ENCODE measurements at regions not wholly inside any gene's neighbourhood (a gene's known extent, or its start where the extent isn't known, plus 50 kb on each side); places are given as distances from the start of the nearest gene placed in this dataset.
A peak's percentile ranks its signal among the peaks of the same experiment; 100 is the strongest.

DNA sequence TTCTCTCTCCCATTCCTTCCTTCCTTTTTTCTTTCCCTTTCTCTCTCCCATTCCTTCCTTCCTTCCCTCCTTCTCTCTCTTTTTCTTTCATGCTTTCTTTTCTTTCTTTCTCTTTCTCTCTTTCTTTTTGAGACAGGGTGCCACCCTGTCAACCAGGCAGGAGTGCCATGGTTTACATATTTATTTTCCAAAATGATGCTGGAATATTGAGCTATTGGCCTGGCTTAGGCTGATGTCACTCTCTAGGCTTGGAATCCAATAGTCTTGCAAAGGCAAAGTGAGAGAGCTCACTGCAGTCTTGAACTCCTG lies 159.1 kb downstream of the BAMBI start:
- TF ChIP-seq POLR2A (IDR thresholded peaks at IDR 0.05) (no peak), EP300 (IDR thresholded peaks at IDR 0.05) (no peak), POLR2AphosphoS5 (IDR thresholded peaks at IDR 0.05) (no peak)
- TF ChIP-seq, protein P1, sequence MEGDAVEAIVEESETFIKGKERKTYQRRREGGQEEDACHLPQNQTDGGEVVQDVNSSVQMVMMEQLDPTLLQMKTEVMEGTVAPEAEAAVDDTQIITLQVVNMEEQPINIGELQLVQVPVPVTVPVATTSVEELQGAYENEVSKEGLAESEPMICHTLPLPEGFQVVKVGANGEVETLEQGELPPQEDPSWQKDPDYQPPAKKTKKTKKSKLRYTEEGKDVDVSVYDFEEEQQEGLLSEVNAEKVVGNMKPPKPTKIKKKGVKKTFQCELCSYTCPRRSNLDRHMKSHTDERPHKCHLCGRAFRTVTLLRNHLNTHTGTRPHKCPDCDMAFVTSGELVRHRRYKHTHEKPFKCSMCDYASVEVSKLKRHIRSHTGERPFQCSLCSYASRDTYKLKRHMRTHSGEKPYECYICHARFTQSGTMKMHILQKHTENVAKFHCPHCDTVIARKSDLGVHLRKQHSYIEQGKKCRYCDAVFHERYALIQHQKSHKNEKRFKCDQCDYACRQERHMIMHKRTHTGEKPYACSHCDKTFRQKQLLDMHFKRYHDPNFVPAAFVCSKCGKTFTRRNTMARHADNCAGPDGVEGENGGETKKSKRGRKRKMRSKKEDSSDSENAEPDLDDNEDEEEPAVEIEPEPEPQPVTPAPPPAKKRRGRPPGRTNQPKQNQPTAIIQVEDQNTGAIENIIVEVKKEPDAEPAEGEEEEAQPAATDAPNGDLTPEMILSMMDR (IDR thresholded peaks at IDR 0.05), result no peak
- intact Hi-C loops (cut with DNase I; ENCODE audit: low total_unique reads), result no loop called here

DNA sequence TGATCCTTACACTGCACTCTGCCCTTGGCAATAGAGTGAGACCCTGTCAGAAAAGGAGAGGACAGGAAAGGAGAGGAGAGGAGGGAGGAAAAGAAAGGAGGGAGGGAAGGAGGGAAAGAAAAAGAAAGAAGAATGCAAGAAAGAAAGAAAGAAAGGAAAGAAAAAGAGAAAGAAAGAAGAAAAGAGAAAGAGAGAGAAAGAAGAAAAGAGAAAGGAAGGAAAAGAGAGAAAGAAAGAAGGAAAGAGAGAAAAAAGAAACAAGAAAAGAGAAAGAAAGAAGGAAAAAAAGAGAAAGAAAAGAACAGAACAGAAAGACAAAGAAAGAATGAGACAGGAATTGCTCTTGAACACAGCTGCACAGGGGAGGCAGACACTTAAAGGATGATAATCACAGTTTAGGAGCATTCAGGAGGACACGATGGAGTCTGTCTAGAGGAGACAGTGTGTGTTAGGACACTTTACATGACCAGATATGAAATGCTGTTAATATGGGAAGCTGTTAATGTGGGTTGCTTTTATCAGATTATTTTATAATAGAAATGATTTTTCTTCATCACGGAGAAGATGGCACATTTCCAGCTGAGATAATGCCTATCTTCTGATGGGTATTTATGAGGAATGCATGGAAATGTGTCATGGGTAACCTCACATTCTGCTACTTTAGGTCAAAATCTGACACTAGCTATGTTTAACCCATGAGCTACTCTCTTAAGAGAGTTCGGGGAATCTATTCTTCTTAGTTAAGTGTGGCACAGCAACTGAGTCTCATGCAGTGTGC lies 160.5 kb downstream of the BAMBI start:
- H3K9me3 ChIP-seq, result no peaks in the 10 kb centered on the region
- no peaks in the 10 kb centered on the region for H3K27me3 ChIP-seq
- no peak for DNase-seq
- intact Hi-C loops (cut with DNase I; ENCODE audit: low total_unique reads), result no loop called here
- no peak for TF ChIP-seq POLR2A (IDR thresholded peaks at IDR 0.05)
- TF ChIP-seq POLR2AphosphoS5 (IDR thresholded peaks at IDR 0.05), result no peak
- TF ChIP-seq, protein P1 (IDR thresholded peaks at IDR 0.05), result no peak
- TF ChIP-seq EP300 (IDR thresholded peaks at IDR 0.05), result no peak
- no peaks in the 10 kb centered on the region for H3K36me3 ChIP-seq
- H3K4me1 ChIP-seq, result peaks cover 0 to 19% (median 10%) of the 10 kb centered on the region in 4 donors
- WGBS, 5 donors, result 70 to 77% (median 72%) methylated on average over 3 of the region's 3 CpGs
- H3K4me3 ChIP-seq, result no peak overlapping the region
- no peak overlapping the region for H3K27ac ChIP-seq

More for the DNA sequence above, 159.1 kb downstream of the BAMBI start:
- no peaks in the 10 kb centered on the region for H3K27me3 ChIP-seq
- no peak overlapping the region for H3K4me3 ChIP-seq
- H3K4me1 ChIP-seq, result peaks cover 0 to 14% (median 10%) of the 10 kb centered on the region in 4 donors
- H3K36me3 ChIP-seq, result no peaks in the 10 kb centered on the region
- no peak overlapping the region for H3K27ac ChIP-seq
- H3K9me3 ChIP-seq, result no peaks in the 10 kb centered on the region
- no peak for DNase-seq

- DNase-seq, result peak; percentile 37 to 43
- Histone ChIP-seq H3K36me3 (no peaks in the 10 kb centered on the region), H3K27ac (no peak overlapping the region), H3K4me1 (peaks cover 0 to 19% (median 10%) of the 10 kb centered on the region in 4 donors), H3K4me3 (no peak overlapping the region), H3K27me3 (no peaks in the 10 kb centered on the region), H3K9me3 (peaks cover 0 to 2% (median 0%) of the 10 kb centered on the region in 4 donors)
- intact Hi-C loops (cut with DNase I; ENCODE audit: low total_unique reads), result no loop called here
- TF ChIP-seq POLR2AphosphoS5 (IDR thresholded peaks at IDR 0.05) (peak in 2 of 3 donors; percentile 67 to 69), POLR2A (IDR thresholded peaks at IDR 0.05) (no peak)
- 9 to 39% (median 30%) methylated on average over 2 of the region's 2 CpGs for WGBS, 5 donors
These were observed 161.6 kb downstream of the BAMBI start for GRCh38 chr10:28838908-28839307.

DNA sequence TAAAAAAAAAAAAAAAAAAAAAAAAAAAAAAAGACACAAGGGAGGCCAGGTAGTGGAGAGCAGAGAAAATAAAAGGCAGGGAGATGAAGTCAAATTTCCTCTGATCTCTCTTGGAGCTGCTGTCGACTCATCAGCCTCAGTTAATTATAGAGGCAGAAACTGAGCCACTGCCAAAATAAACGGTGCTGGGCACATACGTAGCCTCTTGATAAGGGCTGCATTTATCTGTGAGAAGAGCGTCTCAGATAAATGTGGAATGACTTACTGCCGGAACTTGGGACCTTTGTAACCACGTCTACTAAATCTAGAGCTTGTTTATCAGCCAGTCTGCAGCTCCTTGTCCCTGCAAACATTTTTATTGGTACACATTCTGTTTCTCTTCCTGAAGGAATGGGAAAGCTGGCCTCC lies 162.3 kb downstream of the BAMBI start:
- DNase-seq, result peak; percentile 37 to 48
- Histone ChIP-seq H3K4me1 (peaks cover 0 to 19% (median 10%) of the 10 kb centered on the region in 4 donors), H3K9me3 (peaks cover 0 to 9% (median 6%) of the 10 kb centered on the region in 4 donors), H3K27me3 (no peaks in the 10 kb centered on the region), H3K36me3 (no peaks in the 10 kb centered on the region), H3K27ac (no peak overlapping the region), H3K4me3 (no peak overlapping the region)
- intact Hi-C loops (cut with DNase I; ENCODE audit: low total_unique reads), result no loop called here
- TF ChIP-seq POLR2AphosphoS5 (IDR thresholded peaks at IDR 0.05), result peak in 1 of 3 donors; percentile 49
- TF ChIP-seq, protein P1 (IDR thresholded peaks at IDR 0.05), result no peak
- 11 to 26% (median 16%) methylated on average over 6 of the region's 6 CpGs for WGBS, 5 donors

- no peak for DNase-seq
- no peaks in the 10 kb centered on the region for H3K27me3 ChIP-seq
- no peaks in the 10 kb centered on the region for H3K36me3 ChIP-seq
- TF ChIP-seq POLR2AphosphoS5 (IDR thresholded peaks at IDR 0.05), result no peak
- no peak for TF ChIP-seq EP300 (IDR thresholded peaks at IDR 0.05)
- TF ChIP-seq, protein P1 (IDR thresholded peaks at IDR 0.05), result no peak
- no peak for TF ChIP-seq POLR2A (IDR thresholded peaks at IDR 0.05)
- 81 to 93% (median 85%) methylated on average over 6 of the region's 6 CpGs for WGBS, 5 donors
- no peak overlapping the region for H3K4me3 ChIP-seq
- H3K27ac ChIP-seq, result no peak overlapping the region
- H3K4me1 ChIP-seq, result peaks cover 0 to 19% (median 10%) of the 10 kb centered on the region in 4 donors
- H3K9me3 ChIP-seq, result peaks cover 0 to 15% (median 12%) of the 10 kb centered on the region in 4 donors
- intact Hi-C loops (cut with DNase I; ENCODE audit: low total_unique reads), result no loop called here
These were observed 162.9 kb downstream of the BAMBI start for GRCh38 chr10:28840202-28840601.

All from stomach (tissue), 8 donors.